Mesothelial cell of epicardium (in vitro differentiated cells): ENCODE measurements at regions not wholly inside any gene's neighbourhood (a gene's known extent, or its start where the extent isn't known, plus 50 kb on each side); places are given as distances from the start of the nearest gene placed in this dataset.

Experiments used
- DNase-seq, 2 experiments: peaks; one replicate each; pipeline ENCODE4 v3.0.0; 2021; ENCODE audit warnings: low spot score in 2 of 2; ENCODE audit not compliant: unreplicated experiment in 2 of 2
- H3K27ac Mint-ChIP-seq: 2 replicates; pipeline ENCODE4 v1.8.0; 2021; ENCODE audit warnings: mixed read lengths
- H3K27me3 Mint-ChIP-seq: 2 replicates; pipeline ENCODE4 v1.8.0; 2021; ENCODE audit warnings: low read depth, mixed read lengths
- H3K36me3 Mint-ChIP-seq: 2 replicates; pipeline ENCODE4 v1.8.0; 2021; ENCODE audit warnings: mixed read lengths
- H3K4me1 Mint-ChIP-seq: 2 replicates; pipeline ENCODE4 v1.8.0; 2021; ENCODE audit warnings: mixed read lengths
- H3K4me3 Mint-ChIP-seq: 2 replicates; pipeline ENCODE4 v1.8.0; 2021; ENCODE audit warnings: mild to moderate bottlenecking, moderate library complexity, mixed read lengths
- H3K9me3 Mint-ChIP-seq: 2 replicates; pipeline ENCODE4 v1.8.0; 2021; ENCODE audit warnings: mixed read lengths
- TF ChIP-seq, protein P1 (sequence below): fragments of 200-600 bp; sonication (generic); IDR thresholded peaks from one replicate; pipeline ENCODE4 v1.5.0; 2021; ENCODE audit warnings: antibody characterized with exemption; ENCODE audit not compliant: unreplicated experiment

DNA sequence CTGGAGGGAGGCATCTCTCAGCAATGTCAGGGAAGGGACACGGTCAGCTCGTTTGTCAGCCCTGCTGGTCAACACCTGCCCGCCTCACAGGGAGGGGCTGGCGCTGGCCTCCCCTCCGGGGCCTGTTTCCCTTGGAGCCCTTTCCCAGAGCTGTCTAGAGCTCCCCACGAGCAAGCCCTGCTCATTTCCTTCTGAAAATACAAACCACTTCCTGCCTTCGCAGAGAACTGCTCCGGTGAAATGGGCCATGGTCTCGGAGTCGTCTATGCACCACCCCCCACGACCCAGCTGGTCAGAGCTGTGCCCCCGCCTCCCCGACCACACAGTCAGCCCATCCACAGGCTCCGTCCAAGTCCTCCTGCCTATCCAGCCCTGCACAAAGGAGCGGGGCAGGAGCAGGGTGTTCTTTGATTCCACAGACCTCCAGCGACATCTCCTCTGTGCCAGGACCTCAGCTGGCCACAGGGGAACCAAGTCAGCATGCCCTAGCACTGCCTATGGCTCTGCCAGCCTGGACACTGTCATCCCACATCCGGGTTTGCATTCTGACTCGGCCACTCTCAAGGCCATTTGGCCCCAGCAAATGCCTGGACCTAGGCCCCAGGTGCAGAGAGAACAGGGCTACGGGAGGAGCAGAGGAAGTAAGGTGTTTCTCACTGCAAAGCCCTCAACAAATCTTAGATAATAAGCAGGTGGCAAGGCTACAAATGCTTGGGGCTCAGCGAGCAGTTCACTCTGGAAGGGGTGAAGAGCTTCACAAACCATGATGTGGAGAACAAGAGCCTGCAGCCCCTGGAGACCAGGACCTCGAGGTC is 82.1 kb upstream of the WNT11 start:
- no peak for DNase-seq
- no peaks in the 10 kb centered on the region for H3K9me3 Mint-ChIP-seq
- H3K27ac Mint-ChIP-seq = no peak overlapping the region
- no peak overlapping the region for H3K4me3 Mint-ChIP-seq
- no peaks in the 10 kb centered on the region for H3K36me3 Mint-ChIP-seq
- no peaks in the 10 kb centered on the region for H3K27me3 Mint-ChIP-seq
- H3K4me1 Mint-ChIP-seq = peaks cover 37% of the 10 kb centered on the region
- TF ChIP-seq, protein P1, sequence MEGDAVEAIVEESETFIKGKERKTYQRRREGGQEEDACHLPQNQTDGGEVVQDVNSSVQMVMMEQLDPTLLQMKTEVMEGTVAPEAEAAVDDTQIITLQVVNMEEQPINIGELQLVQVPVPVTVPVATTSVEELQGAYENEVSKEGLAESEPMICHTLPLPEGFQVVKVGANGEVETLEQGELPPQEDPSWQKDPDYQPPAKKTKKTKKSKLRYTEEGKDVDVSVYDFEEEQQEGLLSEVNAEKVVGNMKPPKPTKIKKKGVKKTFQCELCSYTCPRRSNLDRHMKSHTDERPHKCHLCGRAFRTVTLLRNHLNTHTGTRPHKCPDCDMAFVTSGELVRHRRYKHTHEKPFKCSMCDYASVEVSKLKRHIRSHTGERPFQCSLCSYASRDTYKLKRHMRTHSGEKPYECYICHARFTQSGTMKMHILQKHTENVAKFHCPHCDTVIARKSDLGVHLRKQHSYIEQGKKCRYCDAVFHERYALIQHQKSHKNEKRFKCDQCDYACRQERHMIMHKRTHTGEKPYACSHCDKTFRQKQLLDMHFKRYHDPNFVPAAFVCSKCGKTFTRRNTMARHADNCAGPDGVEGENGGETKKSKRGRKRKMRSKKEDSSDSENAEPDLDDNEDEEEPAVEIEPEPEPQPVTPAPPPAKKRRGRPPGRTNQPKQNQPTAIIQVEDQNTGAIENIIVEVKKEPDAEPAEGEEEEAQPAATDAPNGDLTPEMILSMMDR = no peak

DNA sequence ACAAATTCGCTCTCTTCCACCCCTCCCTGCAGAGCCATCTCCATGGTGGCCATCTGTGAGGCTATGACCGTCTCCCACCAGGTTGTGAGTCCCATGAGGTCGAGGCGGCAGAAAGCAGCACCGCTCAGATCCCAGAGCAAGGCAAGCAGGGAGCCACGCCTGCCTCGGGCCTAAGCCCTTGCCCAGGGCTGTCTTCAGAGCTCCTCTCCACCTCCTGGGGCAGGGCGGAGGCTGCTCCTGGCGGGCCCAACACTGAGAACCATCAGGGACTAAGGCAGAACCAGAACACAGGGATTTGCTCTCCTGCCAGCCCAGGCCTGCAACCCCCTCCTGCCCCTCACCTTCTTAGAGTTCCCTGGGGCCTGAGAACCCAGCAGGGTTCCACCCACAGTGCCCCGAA is 80.9 kb upstream of the WNT11 start:
- Mint-ChIP-seq H3K4me3 (no peak overlapping the region), H3K4me1 (peaks cover 32% of the 10 kb centered on the region), H3K27ac (no peak overlapping the region), H3K27me3 (no peaks in the 10 kb centered on the region), H3K9me3 (no peaks in the 10 kb centered on the region), H3K36me3 (no peaks in the 10 kb centered on the region)
- no peak for DNase-seq
- TF ChIP-seq, protein P1 = no peak

DNA sequence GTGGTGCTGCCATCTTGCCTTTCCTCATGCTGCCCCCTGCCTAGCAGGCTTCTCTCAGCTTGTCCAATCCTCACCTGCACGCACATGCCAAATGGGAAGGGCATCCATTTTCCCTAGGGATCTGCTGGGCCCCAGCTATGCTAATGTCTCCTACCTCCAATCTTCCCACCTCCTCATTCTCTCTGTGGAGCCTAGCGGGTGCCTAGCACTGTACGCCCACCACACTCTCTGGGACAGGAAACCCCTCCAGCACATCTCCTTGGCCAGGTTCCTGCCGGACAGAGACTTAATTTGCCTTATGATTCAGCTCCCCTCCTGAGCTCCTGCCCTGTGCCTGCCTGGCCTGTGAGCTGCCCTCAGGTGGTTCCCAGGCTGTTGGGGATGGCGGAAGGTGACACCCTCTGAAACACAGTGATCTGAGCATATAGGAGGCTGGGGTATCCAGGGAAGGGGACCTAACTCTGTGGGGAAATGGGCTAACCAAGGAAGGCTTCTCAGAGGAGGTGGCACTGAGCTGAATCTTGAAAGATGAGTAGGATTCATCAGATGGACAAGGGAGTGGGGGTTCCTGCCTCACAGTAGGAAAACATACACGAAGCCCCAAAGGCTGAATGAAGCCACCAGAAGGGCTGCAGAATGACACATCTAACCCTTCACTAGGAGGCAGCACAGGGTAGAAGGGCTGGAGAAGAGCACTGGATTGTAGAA is 79.2 kb upstream of the WNT11 start:
- Mint-ChIP-seq H3K4me3 (no peak overlapping the region), H3K27ac (no peak overlapping the region), H3K9me3 (no peaks in the 10 kb centered on the region), H3K36me3 (no peaks in the 10 kb centered on the region), H3K4me1 (peaks cover 25% of the 10 kb centered on the region), H3K27me3 (no peaks in the 10 kb centered on the region)
- no peak for DNase-seq
- TF ChIP-seq, protein P1 = no peak

DNA sequence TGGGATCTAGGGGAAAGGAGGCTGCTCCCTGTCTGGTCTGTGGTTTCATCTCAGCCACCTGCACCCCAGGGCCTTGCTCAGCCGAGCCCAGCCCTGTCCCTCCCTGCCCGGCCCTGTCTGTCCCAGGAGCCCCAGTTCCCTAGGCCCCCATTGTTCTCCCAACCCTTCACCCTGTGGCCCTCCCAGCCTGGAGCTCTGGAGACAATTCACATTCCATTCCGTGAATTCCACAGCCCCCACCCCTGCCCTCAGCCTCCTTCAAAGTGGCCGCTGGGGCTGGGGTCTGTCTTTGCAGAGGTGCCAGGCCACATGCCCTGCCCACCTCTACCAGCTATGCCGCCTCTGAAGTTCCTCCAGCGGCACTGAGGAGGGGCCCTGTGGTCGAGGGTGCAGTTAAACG is 77.9 kb upstream of the WNT11 start:
- TF ChIP-seq, protein P1 = no peak

DNA sequence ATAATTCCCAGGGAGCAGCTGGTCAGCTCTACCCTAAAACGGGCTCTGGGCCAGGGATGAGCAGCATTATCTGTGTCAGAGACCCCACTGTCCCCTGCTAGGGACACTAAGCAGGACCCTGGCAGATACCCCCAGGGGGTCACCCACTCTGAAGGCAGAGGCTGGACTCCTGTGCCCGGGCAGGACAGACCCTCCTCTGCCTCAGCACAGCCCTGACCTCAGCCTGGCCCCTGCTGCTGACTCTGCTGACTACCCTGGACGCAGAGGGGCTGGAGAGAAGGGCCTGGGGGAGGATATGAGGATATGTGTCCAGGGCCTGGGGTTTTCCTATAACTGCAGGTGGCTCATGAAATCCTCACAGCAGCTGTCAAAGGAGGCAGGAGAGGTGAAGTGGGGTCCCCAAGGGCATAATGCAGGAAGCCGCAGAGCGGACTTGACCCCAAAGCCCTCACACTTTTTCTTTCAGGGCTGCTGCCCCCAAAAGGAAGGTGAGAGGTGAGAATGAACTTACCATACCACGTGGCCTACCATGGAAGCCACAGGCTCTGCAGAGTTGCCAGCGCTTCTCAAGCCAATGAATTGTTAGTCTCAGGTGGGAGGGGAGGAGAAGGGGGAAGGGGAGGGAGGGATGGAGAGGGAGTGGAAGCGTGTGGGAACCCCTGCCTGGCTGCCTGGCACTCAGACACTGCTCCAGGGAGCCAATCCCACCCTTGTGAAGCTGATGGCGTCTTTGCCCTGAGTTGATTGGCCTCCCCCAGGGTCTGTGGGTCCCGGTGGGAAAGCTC is 76.7 kb upstream of the WNT11 start:
- TF ChIP-seq, protein P1 = no peak
- H3K4me1 Mint-ChIP-seq = peaks cover 18% of the 10 kb centered on the region
- H3K9me3 Mint-ChIP-seq = no peaks in the 10 kb centered on the region
- no peaks in the 10 kb centered on the region for H3K36me3 Mint-ChIP-seq
- no peak overlapping the region for H3K27ac Mint-ChIP-seq
- H3K4me3 Mint-ChIP-seq = no peak overlapping the region
- no peaks in the 10 kb centered on the region for H3K27me3 Mint-ChIP-seq
- DNase-seq = no peak

More for the DNA sequence above, 77.9 kb upstream of the WNT11 start:
- Mint-ChIP-seq H3K9me3 (no peaks in the 10 kb centered on the region), H3K36me3 (no peaks in the 10 kb centered on the region), H3K27me3 (no peaks in the 10 kb centered on the region), H3K4me1 (peaks cover 22% of the 10 kb centered on the region), H3K4me3 (no peak overlapping the region), H3K27ac (no peak overlapping the region)
- no peak for DNase-seq
